HEK293 (cell line): ENCODE measurements at regions not wholly inside any gene's neighbourhood (a gene's known extent, or its start where the extent isn't known, plus 50 kb on each side); places are given as distances from the start of the nearest gene placed in this dataset.

ENCODE experiments used
- YY1 ChIP-seq: fragments of 450-650 bp; formaldehyde crosslinking; IDR thresholded peaks from 2 replicates; pipeline ENCODE4 v1.5.1; 2018; ENCODE audit warnings: missing biosample characterization, missing genetic modification characterization
- ZNF239 ChIP-seq: fragments of 450-650 bp; formaldehyde crosslinking; IDR thresholded peaks from 2 replicates; pipeline ENCODE4 v1.5.1; 2016; ENCODE audit warnings: missing biosample characterization, missing genetic modification characterization

DNA sequence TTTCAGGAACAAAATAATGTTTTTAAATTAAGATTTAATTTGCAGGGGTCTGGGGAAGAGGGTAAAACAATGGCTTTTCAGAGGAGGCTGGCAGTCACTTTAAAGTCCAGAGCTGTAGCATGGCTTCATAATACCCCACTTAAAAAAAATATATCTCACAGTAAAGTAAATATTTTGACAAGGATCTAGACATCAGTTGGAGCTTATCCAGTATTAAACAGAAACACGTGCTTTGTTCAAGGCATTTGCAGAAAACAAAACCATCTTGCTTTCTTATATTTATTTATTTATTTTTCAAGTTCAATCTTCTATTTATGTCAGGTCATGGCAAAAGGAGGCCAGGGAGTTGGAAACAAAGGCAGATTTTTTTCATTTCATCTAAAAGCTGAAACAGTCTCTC is 53.3 kb upstream of the PRL start:
- TF ChIP-seq YY1 (tag by site-specific recombination) (no peak), ZNF239 (tag by site-specific recombination) (no peak)
